NOMO-1 treated with DMSO at 0.1 percent for 48 hours (cell line): ENCODE measurements at regions not wholly inside any gene's neighbourhood (a gene's known extent, or its start where the extent isn't known, plus 50 kb on each side); places are given as distances from the start of the nearest gene placed in this dataset.
"Not testable (repeated sequence)": the region's sequence is repeated elsewhere in the genome, so short reads cannot be mapped to it uniquely, and the experiment has no call there.

Experiments used
- DNase-seq: peaks from one replicate; lab custom pipeline; 2025; ENCODE audit not compliant: unreplicated experiment; lab: John Stamatoyannopoulos, UW

DNA sequence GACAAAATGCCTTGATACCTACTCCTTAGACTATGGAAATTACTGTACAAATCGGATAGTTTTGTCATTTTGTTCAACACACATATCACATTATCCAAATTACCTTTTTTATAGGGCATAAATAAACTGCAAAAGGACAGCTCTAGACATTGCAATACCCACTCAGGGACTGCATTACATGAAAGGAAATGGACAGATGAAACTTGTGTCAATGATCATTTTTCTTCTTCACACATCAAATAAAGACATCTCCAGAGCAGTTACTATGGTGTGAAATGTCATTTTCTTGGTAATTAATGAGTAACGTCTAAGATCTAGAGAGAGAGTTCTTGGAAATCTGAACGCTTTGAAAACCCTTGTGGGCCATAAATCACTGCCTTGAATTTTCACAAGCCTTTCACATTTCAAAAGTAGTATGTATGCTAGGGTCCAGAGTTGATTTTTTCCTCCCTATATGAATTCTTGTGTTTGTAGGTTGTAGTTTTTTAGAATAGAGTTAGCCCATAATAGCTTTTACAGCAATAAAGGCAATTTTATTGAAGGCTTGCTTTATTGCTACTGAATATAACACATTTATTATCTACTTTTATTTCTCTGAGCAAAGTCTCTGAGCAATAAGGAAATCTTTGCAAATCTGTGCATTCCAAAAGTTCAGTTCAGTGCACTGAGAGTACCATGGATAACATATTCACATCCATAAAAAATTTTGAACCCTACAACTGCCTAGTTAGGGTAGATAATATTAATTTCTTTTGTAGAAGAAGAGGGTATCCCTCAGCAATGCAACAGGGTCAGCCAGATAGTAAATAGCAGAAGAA lies 358.0 kb upstream of the PCSK5 start:
- DNase-seq, result no peak

DNA sequence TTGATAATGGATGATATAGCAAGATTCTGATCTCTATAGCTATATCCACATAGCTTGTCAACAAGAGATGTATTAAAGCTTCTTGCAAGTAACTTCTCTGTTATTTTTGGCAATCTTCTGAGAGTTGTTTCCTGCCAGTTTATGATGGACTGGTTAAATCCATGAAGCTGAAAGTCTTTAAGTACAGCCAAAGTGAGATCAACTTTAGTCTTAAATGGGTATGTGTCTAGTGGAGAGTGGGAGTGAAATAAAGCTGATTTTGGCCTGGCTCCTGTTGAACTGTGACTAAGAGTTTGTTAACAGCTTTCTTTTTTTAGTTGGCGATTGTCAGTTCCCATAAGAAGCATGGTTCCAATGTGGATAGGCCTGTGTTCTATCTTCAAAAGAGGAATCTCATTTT lies 350.9 kb upstream of the PCSK5 start:
- DNase-seq, result no peak

DNA sequence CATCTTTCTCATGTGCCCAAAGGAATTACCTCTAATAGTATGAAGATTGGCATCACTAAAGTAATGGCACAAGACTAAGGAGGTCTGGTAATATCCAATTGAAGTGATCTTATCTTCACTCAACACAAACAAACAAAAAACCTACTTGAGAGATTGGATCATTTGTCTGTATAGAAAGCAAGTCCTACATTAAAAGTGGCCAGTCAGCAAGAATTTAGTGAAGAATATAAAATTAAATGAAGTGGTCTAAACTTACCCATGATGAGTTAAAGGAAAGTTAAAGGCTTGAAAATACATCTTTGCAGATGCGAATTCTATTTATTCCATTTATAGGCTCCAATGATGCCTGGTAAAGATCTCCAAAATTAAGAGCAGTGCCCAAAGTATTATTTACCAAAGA lies 350.3 kb upstream of the PCSK5 start:
- DNase-seq, result no peak

DNA sequence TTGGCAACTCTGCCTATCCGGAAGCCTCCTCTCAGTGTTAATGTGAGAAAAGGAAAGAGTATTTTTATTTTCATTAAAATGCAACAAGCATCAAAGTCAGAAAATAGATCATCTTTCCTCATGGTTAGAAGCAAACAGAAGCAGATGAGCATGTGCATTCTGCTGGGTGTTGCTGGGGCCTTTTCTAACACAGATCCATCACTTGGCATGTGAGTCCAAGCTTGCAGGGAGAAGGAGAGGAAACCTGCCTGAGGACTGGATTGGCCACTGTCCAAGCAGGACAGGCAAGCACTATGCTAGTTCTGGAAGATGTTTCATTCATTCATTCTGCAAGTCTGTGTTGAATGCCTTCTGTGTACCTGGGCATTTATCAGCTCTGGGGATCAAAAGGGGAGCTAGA lies 348.7 kb upstream of the PCSK5 start:
- no peak for DNase-seq

DNA sequence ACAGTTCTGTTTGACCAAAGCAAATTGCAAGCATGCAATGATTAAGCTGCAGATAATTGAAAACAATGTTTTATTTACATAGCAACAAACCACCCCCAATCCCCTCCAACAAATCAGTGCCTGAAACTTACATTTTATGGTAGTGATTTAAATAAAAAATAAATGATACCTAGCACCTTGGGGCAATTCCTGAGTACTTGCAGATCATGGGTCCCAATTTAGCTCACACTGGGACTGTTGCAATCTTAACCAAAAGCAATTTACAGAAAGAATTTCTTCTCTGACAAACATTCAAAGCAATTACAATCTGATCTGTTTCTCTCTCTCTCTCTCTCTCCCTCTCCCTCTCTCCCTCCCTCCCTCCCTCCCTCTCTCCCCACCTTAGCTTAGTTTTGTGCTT lies 345.7 kb upstream of the PCSK5 start:
- no peak for DNase-seq

DNA sequence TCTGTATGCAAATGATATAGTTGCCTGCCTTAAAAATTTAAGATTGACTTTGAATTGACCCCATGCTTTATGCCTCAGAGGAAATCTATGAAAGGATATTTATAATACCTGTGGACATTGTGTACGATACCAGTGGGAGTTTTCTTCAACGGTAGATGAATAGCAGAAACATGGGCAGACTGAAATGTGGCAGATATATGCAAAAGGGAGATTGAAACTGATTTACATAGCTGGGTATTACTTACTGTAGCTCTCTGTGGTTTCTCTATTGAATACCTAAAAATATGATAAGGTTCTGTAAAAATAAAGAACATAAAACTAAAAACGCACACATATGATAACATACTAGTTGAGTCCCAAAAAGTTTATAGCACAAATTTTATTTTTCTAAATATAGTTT lies 345.2 kb upstream of the PCSK5 start:
- no peak for DNase-seq

DNA sequence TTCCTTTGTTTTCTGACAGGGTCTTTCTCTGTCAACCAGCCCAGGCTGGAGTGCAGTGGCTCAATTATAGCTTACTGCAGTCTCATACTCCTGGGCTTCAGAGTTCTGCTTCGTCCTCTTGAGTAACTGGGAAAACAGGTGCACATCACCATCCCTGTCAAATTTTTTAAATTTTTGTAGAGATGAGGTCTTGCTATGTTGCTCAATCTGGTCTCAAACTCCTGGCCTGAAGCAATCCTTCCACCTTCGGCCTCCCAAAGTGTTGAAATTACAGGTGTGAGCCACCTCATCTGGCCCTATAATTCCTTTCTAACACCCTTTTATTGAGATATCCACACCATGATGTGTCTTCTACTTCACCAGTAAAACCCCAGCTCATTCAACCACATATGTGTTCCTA lies 341.6 kb upstream of the PCSK5 start:
- DNase-seq, result no peak

DNA sequence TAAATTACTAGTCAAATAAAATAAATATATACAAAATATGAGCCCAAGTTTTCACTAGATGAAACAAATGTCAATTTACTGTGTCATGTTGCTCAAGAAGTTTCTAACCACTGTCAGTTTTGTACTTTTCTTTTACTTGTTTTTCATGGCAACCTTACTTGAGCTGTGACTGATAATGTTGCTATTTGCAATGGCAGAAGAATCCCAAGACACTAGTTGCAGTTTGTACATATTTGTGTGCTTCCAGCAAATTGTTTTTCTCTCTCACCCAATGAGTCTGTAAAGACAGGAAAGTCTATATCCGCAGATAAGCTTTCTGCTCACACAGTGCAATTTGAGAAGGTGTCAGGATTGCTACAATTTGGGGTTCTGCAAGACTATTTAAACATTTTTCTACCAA lies 338.6 kb upstream of the PCSK5 start:
- DNase-seq, result no peak

DNA sequence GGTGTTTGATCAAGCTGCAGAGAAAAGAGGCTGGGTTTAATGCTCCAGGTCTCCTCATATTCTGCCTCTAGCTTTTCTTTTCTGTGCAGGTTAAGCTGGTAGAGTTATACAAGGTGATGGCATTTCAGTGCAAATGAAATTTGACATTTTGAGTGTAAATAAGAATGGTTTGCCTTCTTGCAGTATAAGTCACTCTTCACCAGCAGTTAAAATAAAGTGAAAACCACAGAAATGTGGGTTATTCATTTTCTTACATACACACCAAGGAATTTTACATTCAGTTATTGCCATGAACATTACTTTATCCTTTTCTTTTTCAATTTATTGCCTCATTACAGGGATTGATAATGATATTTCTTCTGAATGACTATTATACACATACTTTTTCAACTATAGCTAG lies 337.5 kb upstream of the PCSK5 start:
- no peak for DNase-seq

DNA sequence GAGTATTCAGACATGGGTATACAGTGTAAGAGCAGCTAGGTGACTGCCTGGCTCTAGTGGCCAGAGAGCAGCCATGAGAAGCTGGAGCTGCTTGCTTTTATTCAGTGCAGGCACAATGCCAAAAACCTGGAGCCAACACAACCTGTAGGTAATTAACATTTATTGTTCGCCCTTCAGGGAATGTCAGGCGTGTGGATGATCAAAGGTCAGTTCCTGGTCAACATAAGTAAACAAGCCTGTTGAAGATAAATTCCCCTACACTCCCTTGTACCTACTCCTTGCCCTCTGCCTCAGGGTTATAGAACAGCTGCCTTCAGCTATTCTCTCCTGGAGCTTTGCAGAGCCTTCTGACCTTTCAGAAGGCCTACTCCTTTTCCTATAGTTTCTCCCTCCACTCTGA lies 323.7 kb upstream of the PCSK5 start:
- not testable (repeated sequence) for DNase-seq

DNA sequence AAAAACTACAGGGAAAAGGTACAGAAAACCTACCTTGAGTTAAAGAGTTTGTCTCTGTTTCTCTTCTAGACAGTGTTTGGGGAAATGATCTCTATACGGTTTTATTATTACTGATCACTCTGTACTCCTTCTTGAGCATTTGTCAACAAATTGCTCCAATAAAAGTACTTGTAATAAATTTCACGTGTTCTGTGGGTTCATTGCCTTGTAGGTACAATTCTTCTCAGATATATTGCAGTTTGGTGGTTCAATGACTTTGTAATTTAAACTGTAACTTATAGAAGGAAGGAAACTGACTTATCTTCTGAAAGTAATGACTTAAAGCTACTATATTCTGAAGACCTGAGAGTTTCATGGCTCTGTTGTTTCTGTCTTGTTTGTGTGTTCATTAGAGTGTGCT lies 319.9 kb upstream of the PCSK5 start:
- no peak for DNase-seq

DNA sequence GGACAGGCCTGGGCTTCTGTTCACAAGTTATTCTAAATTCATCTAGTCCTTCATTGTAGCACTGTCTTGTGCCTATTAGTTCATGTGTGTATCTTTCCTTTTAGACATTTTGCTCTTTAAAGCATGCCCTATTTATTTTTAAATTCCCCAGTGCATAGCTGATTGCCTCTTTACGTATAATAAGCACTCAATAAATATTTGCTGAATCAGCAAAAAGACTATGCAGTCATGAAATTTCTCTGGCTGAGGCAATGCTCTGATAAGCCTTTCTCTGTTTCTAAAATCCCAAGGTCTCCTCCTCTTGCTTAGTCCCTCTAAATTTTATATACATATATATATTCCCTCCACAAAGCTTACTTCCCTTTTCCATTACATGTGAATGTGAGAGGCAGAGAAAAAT lies 315.9 kb upstream of the PCSK5 start:
- no peak for DNase-seq

DNA sequence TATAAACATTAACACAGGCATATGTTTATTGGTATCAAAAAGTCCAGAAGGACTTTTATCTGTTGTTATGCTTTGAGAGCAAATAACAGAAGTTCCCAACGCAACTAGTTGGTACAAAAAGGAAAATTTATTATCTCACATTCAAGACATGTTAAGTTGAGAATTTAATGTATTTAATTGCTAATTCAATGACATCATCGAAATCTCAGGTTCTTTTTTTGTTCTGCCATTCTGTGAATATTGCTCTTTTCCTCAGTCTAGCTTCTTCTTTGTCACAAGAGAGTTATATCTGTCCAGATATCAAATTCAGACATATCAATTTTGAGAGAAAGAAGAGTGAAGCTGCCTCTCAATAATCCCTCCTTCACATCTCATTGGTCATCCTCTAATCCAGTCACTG lies 307.6 kb upstream of the PCSK5 start:
- no peak for DNase-seq

DNA sequence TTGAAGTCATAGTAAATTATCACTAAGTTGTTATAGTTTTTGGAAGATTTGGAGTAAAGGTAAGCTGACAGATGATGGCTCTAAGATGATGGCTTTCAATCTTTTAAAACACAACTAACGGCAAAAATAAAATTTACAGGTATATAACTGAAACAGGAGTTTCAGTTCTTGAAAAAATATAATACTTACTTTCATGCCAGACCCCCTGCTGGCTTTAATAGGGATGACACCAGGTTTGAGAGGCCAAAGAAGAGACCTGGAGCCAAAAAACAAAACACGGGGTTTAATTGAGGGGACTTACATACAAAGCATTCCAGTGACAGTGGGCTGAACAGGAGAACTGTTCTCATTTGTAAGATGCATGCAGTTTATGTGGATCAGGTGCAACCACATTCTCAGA lies 301.7 kb upstream of the PCSK5 start:
- no peak for DNase-seq

DNA sequence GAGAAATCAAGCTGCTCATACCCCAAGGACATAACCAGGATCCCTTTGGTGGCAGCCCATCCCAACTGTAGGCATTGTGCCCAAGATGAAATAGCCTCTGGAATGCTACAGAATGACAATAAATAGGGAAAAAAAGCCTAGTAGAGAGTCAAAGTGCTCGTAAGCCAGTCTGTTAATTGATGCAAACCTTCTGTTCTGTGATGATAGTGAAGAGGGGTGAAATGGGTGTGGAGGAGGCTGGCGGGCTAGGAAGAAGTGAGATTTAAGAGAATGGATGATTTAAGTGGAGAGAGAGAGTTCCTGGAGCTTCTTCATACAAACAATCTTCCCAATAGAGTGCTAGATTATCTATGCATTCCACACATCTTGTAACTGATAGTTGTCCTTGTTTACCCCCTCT lies 301.0 kb upstream of the PCSK5 start:
- DNase-seq, result no peak

DNA sequence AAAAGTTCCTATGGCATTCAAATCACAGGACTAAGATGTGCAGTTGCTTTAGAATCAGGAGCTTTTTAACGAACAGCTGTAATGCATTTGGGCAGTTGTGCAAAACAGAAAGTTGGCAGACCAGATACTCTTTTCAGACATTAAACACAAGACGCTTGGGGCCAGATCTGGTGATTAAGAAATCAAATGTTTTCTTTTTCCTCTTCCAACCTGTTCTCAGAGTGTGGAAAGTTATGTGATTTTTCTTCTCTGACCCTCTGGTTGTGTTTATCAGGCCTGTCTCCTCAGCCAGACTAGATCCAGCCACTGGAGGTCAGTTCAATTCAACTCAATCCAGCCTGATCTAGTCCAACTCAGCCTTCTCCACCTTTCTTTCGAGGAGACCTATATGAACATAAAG lies 298.5 kb upstream of the PCSK5 start:
- no peak for DNase-seq

DNA sequence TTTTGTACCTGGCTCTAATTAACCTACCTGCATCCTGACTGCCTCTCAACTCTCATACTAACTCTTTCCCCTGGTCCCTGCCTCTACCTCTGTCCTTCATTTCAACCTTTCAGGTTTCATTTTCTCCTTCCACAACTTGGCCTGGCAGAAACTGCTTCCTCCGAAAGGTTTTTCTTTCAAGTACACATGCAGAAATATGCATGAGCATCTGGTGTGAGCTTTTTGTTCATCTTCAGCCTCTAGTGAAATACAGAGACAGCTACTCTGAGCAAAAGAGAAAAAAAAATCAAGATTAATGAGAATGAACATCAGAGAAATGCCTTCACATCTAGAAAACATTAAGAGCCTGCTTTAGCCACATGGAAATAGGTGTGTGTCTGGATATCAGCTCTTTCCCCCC lies 297.9 kb upstream of the PCSK5 start:
- DNase-seq, result no peak

DNA sequence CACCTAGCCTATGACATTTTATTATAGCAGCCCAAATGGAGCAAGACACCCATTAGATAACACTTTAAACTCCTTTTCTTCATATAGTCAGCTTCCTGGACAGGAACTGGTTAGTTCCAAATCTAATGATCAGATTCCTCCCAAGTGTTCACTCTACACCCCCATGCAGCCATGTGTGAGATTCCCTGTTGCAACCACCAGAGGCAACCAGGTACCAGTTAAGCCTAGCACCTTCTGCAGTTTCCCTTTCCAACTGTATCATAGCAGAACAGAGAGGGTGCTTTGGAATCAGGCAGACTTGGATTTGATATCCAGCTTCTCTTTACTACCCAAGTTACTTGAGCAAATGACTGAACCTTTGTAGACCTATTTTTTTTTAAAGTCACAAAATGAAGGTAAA lies 296.6 kb upstream of the PCSK5 start:
- DNase-seq, result no peak

DNA sequence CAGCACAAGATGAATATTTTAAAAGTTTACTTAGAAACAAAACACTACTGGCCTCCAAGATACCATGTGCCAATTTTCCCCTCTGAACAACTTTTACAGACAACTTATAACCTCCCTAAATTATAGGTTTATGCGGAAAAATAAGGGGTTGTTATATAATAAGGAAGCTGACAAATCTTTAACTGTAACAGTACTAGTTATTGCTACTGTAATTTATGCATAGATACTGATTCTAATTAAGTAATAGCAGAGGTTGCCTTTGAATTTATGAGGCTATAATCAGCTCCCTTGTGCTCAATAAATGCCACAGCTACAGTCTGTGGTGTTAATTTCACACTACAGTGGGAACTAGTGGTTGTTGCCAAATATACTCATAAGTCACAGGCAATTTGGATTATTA lies 291.3 kb upstream of the PCSK5 start:
- DNase-seq, result no peak

DNA sequence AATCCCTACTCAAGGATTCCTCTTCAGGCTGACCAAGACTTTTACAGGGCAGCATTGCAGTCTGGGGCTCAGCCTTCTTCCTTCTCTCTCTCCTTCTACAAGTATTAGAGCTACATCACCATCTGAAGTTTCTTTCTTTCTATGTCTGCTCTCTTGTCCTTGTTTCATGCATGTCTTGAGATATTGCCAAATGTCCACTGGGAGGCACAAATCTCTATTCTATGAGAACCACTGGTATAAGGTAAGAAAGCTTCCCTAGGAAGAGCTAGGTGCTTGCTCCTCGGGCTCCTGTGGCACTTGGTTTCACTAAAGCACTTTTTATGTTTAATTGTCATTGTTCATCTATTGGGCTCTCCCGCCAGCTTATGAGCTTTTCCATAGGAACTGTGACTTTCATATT lies 289.2 kb upstream of the PCSK5 start:
- no peak for DNase-seq

DNA sequence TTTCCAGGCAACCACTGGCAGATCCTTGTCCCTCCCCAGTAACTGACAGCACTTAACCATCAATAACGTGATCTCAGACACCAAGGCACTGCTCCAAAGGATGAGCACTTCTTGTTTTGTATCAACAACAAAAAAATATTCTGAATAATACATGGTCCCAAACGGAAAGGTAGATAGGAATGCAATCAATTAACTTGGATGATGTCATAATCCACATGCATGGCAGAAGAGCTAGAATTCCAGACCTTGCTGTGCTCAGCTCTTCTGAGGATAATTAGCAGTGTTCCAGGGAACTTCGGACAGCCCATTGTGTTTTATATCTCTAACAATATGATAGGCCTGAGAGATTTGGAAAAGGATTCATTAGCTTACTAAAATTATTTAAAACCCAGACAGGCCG lies 288.4 kb upstream of the PCSK5 start:
- DNase-seq, result no peak

DNA sequence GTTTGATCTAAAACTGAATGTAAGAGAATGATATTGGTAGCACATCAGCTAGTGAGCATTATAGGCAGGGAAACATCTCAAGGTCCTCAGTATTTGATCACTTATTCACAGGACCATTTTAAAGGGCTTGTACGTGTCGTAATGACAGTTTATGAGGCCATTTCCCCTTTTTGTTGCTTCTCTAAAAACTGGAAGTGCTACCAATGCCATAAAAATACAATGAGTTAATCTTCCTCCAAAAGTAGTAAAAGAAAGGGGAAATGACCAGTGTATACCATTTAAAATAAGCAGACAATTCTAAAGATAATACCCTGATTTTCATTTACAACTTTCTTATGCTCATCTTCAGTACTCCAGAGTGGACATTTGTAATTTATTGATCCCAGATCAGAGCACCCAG lies 285.8 kb upstream of the PCSK5 start:
- peak; percentile 82 for DNase-seq

DNA sequence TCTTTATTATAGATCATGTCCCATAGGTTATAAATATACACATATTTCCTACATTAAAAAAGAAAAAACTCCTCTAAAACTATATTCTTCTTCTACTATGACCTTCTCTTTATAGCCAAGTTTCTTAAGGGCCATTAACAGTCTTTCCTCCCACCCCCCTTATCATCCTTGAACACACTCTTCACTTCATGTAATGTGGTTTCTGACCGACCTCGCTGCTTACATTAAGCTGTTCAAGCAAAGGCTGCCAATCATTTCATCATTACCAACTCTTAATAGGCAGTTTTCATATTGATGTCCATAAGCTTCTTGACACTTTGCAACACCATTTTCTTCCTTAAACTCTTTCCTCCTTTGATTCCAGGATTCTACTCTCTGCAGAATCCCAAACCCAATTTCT lies 283.0 kb upstream of the PCSK5 start:
- no peak for DNase-seq
